Chondrocyte (in vitro differentiated cells): ENCODE measurements at regions not wholly inside any gene's neighbourhood (a gene's known extent, or its start where the extent isn't known, plus 50 kb on each side); places are given as distances from the start of the nearest gene placed in this dataset.

ENCODE experiments used
- DNase-seq: peaks from one replicate; pipeline ENCODE4 v3.0.0; 2021; ENCODE audit warnings: mixed read lengths, low spot score
- H3K27ac Mint-ChIP-seq: one replicate; pipeline ENCODE4 v1.8.0; 2021; ENCODE audit warnings: mild to moderate bottlenecking, moderate library complexity, mixed read lengths; ENCODE audit not compliant: unreplicated experiment
- H3K27me3 Mint-ChIP-seq: 2 replicates; pipeline ENCODE4 v1.8.0; 2021; ENCODE audit warnings: low read depth, mixed read lengths
- H3K36me3 Mint-ChIP-seq: 2 replicates; pipeline ENCODE4 v1.8.0; 2021; ENCODE audit warnings: low read depth, mixed read lengths
- H3K4me1 Mint-ChIP-seq: 2 replicates; pipeline ENCODE4 v1.8.0; 2021; ENCODE audit warnings: low read depth, mild to moderate bottlenecking, mixed read lengths
- H3K4me3 Mint-ChIP-seq: one replicate; pipeline ENCODE4 v1.8.0; 2021; ENCODE audit warnings: mild to moderate bottlenecking, moderate library complexity, mixed read lengths; ENCODE audit not compliant: unreplicated experiment
- H3K9me3 Mint-ChIP-seq: 2 replicates; pipeline ENCODE4 v1.8.0; 2021; ENCODE audit warnings: low read depth, mixed read lengths
- TF ChIP-seq, protein P1 (sequence below): fragments of 200-600 bp; sonication (generic); IDR thresholded peaks from 2 replicates; pipeline ENCODE4 v1.5.0; 2021; ENCODE audit warnings: antibody characterized with exemption, mild to moderate bottlenecking, moderate library complexity

DNA sequence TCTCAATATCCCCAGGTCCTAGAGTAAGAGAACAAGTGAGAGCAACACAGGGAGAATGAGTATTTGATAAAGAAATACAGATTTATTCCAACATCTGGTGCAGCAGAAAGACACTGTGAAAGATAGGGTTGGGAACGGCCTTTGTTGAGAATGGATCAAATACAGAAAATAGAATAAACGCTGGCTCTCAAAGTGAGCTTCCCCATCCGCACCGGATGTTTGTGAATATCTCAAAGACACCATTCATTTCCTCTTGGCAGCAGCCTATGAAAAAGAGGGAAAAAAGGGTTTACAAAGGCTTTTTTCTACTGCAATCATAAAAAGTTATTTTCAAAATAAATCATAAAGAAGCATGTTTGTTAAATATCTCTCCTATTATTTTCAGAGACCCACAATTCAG, 279.3 kb downstream of the CASP12 start:
- H3K27ac Mint-ChIP-seq = no peak overlapping the region
- H3K36me3 Mint-ChIP-seq = no peaks in the 10 kb centered on the region
- TF ChIP-seq, protein P1, sequence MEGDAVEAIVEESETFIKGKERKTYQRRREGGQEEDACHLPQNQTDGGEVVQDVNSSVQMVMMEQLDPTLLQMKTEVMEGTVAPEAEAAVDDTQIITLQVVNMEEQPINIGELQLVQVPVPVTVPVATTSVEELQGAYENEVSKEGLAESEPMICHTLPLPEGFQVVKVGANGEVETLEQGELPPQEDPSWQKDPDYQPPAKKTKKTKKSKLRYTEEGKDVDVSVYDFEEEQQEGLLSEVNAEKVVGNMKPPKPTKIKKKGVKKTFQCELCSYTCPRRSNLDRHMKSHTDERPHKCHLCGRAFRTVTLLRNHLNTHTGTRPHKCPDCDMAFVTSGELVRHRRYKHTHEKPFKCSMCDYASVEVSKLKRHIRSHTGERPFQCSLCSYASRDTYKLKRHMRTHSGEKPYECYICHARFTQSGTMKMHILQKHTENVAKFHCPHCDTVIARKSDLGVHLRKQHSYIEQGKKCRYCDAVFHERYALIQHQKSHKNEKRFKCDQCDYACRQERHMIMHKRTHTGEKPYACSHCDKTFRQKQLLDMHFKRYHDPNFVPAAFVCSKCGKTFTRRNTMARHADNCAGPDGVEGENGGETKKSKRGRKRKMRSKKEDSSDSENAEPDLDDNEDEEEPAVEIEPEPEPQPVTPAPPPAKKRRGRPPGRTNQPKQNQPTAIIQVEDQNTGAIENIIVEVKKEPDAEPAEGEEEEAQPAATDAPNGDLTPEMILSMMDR = no peak
- H3K4me3 Mint-ChIP-seq = no peak overlapping the region
- DNase-seq = no peak
- no peaks in the 10 kb centered on the region for H3K27me3 Mint-ChIP-seq
- peaks cover 2% of the 10 kb centered on the region for H3K9me3 Mint-ChIP-seq
- peaks cover 6% of the 10 kb centered on the region for H3K4me1 Mint-ChIP-seq

DNA sequence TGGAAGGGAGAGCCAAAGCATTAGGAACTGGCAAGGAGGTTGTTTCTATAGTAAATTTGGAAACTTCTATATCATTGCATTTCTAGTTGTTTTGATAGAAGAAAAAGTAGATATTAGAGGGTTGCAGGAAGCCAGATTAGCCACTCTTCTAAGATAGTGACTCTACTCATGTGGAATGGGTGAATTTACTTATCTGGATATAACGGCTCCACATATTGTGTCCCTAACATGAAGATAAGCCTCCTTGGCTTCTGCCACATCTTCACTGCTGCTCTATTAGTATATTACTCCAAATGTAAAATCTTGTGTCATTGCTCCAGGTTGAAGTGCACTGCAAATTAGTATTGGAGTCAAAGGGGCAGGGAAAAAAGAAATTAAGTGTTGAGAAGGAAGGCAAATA, 283.3 kb downstream of the CASP12 start:
- H3K36me3 Mint-ChIP-seq = no peaks in the 10 kb centered on the region
- no peaks in the 10 kb centered on the region for H3K27me3 Mint-ChIP-seq
- DNase-seq = no peak
- peaks cover under 1% of the 10 kb centered on the region for H3K4me1 Mint-ChIP-seq
- H3K27ac Mint-ChIP-seq = no peak overlapping the region
- TF ChIP-seq, protein P1 = no peak
- no peak overlapping the region for H3K4me3 Mint-ChIP-seq
- H3K9me3 Mint-ChIP-seq = peaks cover 2% of the 10 kb centered on the region

DNA sequence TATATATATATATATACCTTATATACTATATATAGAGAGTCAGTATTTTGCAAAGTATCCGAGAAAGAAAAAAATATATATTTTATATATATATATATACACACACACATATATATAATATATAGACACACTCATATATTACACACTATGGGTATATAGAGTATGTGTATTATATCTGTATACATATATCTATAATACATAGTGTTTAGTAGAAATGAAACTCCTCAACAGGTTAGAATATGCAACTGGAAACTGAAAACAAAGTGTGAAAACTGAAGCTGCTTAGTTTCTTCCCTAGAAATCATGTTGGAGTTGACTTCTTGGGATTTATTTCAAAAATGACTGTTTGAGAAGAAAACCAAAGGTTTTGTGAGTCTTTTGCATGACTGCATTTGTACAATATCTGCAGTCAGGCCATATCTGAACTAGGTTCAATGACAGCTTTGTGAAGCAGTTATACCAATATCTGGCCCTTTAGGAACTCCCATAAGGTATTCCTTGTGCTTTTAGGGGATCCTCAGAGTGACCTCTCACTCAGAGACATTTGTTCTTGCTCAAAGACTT, 284.1 kb downstream of the CASP12 start:
- Mint-ChIP-seq H3K4me3 (no peak overlapping the region), H3K36me3 (no peaks in the 10 kb centered on the region), H3K9me3 (peaks cover 2% of the 10 kb centered on the region), H3K4me1 (peaks cover 8% of the 10 kb centered on the region), H3K27ac (no peak overlapping the region), H3K27me3 (no peaks in the 10 kb centered on the region)
- DNase-seq = no peak
- TF ChIP-seq, protein P1 = no peak

DNA sequence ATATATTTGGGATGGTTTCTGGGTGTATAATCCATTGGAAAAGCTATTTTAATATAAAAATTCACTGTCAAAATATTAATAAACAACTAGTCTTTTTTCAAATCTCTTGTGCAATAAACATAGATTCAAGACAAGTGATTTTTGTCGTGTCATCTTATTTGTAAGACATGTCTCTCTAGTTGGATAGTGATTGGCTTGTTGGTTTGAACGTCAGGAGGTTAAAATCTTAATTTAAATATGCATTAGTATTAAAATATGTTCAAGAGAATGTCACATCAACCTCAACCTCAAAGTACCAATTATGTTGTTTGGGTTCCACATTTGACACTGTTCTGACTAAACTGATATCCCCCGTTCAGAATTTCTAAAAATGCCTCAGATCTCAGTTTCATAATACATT, 287.6 kb downstream of the CASP12 start:
- no peak for DNase-seq
- Mint-ChIP-seq H3K9me3 (no peaks in the 10 kb centered on the region), H3K4me1 (peaks cover 10% of the 10 kb centered on the region), H3K27ac (no peak overlapping the region), H3K27me3 (no peaks in the 10 kb centered on the region), H3K36me3 (no peaks in the 10 kb centered on the region), H3K4me3 (no peak overlapping the region)
- TF ChIP-seq, protein P1 = no peak

DNA sequence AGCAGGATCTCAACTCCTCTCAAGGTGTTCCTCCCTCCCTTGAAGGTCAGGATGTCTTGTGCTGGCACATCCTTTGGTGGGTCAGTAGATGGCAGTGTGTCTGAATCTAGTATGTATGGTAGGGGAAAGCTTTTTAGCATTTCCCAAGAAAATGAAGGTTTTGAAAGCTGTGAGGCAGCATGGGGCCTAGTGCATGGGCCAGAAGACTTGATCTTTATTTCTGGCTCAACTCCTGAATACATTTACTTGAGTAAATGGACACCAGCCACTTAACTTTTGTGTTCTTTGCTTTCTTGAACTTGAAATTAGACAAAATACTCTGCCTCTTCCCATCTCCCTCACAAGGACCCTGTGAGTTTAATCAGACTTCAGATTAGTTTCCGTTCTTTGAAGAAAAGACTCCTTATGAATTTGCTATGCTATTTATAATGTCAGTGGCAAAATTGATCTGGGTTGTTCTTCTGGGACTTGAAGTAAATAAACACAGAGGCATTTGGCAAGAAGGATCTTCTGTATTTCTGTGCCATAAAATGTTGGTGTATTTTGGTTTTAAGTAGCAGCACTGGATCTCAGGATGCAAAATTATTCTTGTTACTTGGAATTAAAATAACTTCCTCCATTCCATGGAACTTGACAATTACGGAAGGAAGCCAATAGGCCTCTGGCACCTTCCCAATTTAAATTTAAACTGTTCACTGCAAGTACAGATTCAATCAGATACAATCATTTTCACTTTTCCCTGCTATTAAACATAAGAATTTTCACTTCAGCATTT, 288.8 kb downstream of the CASP12 start:
- Mint-ChIP-seq H3K4me3 (no peak overlapping the region), H3K27ac (no peak overlapping the region)

More for the DNA sequence above, 288.8 kb downstream of the CASP12 start:
- H3K36me3 Mint-ChIP-seq = no peaks in the 10 kb centered on the region
- no peaks in the 10 kb centered on the region for H3K27me3 Mint-ChIP-seq
- H3K9me3 Mint-ChIP-seq = no peaks in the 10 kb centered on the region
- TF ChIP-seq, protein P1 = peak; percentile 87
- no peak for DNase-seq
- H3K4me1 Mint-ChIP-seq = peaks cover 10% of the 10 kb centered on the region
